ENCODE measurements at regions not wholly inside any gene's neighbourhood (a gene's known extent, or its start where the extent isn't known, plus 50 kb on each side); places are given as distances from the start of the nearest gene placed in this dataset.

DNA sequence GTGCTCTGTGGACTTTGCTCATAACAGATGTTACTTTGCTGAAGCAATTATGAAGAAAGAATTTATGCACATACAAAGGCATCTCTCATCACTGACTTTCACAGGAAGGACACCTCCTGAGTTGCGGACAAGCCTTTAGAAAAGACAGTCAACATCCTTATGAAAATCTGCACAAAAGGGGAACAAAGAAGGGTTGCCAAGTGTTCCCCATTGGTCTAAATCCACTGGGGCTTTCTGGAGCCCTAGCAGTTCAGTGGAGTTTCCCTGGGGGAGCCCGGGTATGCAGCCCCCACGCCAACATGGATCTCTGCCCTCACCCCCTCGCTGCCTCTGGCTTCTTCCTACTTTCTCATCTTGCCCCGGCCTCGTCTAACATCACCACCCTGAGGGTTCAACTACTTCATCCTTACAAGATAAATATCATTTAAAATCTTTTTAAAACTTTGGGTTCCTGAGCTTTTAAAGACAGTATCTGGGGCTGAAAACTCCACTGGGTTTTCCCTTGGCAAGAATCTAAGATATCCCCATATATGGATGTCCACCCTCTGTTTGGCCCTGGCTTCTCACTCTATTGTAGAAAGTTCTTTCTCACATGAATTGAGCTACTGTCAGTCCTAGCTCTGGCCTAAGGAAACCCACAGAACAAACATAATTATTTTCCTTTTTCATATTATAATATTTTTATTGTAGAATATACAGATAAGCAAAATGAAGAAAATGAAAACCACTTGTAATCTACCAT, 207.9 kb upstream of the RGMA start:
- no peak for DNase-seq

DNA sequence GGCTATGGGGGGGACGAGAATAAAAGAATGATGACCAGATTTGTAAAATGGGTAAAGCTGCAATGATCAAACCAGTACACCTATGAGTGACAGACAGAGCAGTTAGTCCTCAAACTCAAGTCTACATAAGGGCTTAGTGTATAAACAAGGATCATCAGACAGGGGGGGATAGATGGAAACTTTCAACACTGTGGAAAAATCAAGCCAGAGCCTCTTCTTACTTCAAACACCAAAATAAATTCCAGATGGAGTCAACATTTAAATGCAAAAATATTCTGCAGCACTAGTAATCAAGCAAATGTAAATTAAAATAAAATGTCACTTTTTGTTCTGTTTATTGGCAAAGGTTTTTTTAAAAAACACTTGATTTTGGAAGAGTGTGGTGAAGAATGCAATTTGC, 205.9 kb upstream of the RGMA start:
- DNase-seq = no peak

DNA sequence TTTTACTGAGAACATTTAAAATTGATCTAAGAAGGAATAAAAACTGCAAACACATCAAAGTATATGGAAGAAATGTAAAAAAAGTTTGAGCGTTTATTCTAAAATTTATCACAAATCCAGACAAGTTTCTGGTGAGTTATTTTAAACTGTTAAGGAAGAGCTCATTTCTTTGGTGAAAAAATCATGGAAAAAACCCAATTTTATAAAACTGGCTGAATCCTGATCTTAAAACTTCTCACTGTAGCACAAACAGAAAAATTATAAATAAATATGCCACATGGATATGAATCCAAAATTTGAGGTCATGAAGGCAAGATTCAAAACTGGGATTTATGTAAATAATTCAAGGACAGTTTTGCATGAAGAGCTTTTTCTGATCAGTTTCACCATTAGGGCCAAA, 205.1 kb upstream of the RGMA start:
- DNase-seq = no peak

DNA sequence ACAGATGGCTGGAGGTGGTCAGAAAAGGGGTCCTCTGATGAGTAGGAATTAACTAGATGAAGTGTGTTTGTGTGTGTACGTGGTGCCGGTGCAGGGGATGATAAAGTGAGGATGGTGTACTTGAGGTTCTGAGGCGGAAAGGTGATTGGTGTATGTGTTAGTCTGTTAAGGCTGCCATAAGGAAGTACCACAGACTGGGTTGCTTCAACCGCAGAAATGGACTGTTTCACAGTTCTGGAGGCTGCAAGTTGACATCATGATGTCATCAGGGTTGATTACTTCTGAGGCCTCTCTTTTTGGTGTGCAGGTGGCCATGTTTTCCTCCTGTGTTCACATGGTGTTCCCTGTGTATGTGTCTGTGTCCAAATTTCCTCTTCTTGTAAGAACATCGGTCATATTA, 202.4 kb upstream of the RGMA start:
- DNase-seq = no peak

DNA sequence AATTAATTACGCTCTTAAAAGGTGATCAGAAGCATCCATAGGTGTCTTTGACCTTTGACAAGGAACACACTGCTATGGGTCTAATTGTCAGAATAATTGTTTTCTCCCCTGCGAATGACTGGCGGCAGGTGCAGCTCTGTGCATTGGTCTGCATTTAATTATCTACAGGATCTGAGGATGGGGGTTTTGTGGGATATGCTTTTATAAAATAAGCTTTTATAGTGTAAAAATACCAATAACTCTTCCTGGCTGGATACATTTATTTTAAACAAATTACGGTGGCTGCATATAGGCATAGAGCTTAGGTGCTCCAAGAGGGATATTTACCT, 201.6 kb upstream of the RGMA start:
- DNase-seq = no peak

DNA sequence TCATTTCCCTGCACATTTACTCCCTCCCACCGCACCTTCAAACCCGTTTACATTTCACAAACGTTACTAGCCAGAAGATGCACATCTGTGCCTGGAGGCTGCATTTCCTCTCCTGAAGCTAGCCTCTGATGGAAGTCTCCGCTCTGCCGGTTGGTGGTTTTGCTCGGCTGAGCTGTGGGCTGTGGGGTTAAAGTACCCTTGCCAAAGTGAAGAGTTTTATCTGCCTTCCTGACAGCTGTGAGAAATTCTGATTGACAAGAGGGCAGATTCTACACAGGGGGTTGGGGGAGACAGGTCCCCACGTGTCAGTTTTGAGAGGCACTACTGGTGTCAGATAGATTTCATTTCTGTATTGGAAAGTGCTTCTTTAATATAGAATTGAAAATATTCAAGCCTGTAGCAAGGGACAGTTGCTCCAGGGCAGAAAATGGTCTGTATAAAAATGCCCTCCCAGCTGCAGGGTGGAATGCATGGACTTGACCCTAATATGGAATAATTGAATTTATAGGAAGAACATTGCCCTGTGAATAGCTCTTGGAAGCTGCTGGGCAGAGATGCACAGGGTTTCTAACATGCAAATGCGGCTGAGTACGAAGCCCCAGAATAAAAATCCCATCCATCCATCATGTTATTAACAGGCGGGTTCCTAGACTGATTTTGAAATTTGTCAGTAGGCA, 201.1 kb upstream of the RGMA start:
- DNase-seq = no peak

DNA sequence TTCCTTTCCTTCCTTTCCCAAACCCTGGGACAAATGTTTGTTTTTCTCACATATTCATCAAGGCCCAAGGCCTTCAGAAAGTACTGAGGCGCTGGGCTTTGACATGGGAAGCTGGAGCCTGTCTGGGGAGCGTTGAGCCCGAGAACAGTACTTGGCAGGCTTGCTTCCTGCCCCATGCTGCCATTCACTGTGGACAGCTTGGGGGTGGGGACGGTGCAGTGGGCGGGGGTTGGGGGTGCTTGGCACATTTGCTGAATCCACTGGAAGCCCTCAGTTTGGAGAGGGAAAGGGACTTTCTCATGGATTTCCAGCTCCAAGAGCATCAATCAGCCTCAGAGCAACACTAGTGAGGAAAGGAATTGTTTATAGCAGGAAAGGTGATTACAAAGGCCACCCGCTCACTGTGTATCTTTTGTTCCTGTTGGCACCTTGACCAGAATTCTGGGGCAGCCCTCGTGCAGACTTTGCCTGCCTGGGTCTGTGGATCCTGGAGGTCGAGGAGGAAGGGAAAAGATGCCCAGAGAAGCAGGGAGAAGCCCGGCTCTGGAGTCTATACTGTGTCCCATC, 199.8 kb upstream of the RGMA start:
- DNase-seq = no peak

DNA sequence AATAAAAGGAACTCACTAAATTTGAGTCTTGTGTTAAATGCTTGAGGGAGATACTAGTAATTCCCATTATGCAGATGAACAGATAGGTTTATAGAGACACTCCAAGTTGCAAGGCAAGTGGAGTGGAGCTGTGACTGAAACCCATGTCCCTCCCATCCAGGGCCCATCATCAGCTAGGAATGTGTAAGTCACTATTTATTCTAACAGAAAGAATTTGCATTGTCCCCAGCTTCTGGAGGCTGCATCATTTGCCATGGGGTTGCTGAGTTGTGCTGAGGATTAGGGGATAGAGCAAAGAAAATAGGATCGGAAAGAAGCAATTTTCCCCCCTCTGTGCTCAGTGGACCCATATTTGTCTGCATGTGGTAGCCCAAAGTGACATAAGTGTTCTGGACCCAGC, 197.4 kb upstream of the RGMA start:
- DNase-seq = no peak

DNA sequence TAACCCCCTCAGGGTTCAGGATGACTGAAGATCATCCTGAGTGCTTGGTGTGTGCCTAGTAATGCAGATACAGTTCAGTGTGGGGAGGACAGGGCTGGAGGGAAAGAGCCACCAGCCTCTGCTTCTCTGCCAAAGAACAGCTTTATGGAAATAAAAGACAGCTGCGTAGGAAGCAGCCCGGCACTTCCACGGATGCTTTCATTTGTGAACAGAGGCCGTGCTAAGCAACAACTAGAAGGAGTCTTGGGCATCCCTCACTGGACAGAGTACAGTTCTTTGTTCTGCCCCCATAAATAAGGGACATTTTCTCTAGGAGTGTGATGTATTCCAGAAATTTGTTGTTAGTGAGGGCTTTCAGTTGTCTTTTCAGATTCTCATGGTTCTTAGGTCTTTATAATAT, 194.8 kb upstream of the RGMA start:
- no peak for DNase-seq

DNA sequence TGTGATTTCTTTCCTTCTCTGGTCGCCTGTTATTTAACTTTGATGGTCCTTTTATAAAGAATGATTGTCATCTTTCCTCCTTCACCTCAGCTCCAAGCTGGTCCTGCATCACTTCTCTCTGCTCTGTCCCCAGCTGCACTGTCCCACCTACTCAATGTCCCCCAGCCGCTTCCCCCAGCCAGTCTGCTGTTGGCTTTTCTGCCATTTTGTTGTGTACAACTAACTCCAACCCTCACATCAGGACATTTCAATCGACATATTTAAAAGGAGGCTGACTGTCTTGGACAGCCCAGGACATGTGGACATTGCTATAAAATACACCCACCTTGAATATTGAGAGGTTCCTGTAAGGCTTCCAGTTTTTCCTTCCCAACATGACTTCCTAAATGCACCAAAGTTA, 193.8 kb upstream of the RGMA start:
- DNase-seq = no peak

DNA sequence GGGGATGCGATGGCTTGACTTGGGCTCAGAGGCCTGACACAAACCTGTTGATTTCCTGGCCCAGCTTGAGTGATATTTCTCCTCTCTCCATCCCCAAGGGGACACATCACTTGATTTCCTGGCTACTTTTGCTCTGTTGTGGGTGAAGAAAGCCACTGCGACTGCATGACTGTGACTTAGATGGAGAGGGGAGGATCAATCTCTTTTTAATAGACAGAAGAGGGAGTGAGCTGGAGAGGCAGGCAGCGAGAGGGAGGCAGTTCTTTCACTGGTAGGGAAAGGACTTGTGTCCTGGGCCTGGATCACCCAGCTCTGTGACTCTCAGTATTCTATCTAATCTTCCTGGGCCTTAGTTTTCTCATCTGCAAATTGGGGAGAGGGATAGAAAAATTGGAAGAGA, 189.8 kb upstream of the RGMA start:
- DNase-seq = no peak

DNA sequence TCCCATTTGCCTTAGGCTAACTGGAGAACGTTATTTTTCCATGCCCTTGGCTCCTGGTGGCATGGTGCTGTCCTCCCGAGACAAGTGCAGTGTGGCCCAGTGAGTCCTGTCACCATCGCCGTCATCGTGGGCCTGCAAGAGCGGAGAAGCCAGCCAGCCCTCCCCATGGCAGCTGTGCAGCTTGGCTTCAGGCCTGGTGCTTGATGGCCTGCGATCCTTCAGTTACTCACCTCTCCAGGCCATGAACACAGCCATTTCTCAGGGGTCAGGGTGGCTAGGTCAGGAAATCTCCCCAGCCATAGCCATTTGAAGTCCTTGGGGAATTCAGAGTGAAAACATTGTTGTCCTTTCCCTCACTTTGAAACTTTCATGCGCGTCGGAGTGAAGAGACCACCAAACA, 189.0 kb upstream of the RGMA start:
- no peak for DNase-seq

DNA sequence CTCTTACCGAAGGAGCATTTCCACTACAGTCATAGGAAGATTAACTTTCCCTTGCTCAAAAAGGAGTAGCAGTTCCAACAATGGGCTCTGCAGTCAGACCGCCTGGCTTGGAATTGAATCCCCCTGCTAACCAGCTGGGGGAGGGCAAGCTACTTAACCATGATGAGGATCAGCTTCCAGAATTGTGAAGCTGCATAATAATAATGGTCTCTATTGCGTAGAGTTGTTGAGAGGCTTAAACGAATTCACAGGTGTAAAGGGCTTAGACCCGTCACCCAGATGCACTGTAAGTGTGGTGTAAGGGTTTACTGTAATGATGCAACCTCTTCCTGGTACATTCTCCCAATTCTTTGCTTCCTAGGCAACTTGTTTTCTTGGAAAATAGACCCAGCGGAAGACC, 185.2 kb upstream of the RGMA start:
- no peak for DNase-seq

DNA sequence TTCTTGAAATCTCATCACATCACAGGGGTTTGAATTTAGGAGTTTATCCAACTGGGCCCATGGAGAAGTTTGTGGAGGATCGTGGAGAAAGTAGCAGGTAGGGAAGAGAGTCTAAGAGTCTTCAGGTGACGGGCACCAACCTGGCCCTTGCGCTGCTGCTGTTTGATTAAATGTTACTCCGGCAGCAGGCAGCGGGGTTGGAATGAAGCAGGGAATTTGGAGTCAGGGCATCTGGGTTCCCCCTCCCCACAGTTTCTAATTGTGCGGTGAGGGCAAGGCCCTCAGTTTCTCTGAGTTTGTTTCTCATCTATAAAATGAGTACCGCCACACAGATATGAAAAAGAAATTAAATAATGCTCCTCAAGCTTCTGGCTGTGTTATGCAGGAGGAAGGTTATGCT, 182.9 kb upstream of the RGMA start:
- no peak for DNase-seq

DNA sequence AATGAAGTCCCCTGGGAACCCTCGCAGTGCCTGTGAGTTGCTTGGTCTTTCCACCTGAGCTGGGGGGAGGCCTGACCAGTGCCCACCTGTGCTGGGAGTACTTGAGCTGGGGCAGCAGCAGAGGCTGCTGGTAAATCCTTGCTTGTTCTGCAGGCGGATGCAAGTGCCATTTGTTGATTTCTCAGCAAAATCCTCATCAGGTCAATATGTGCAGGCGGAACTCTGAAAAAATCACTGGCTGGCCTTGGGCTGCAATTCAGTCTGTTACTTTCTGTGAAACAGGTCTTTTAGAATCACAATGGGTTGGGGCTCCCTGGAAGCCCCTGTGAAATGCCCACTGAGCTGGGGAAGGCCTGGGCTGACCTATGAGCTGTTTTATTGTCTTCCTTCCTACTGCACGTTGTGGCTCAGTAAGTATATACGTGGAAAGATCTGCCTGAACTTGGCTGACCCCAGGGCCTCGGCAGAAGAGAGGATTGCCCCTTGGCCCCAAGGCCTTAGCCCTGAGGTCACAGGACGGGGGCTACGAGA, 182.0 kb upstream of the RGMA start:
- no peak for DNase-seq

DNA sequence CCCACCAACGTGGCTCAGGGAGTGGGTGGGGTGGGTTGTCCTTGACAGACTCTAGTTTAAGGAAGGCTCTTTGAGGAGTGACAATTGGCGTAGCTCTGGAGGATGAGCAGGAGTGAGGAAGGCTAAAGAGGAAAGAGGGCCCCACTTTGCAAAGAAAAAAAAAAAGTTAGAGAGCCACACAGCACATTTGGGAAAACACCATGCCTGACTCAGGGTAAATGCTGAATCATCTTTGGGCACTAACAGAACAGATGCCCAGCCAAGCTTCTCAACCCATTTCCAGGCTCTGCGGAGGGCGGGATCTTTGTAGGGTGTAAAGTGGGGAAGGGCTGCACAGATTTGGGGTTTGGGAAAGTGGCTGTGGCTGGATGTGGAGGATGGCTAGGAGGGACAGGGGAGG, 179.1 kb upstream of the RGMA start:
- DNase-seq = no peak

DNA sequence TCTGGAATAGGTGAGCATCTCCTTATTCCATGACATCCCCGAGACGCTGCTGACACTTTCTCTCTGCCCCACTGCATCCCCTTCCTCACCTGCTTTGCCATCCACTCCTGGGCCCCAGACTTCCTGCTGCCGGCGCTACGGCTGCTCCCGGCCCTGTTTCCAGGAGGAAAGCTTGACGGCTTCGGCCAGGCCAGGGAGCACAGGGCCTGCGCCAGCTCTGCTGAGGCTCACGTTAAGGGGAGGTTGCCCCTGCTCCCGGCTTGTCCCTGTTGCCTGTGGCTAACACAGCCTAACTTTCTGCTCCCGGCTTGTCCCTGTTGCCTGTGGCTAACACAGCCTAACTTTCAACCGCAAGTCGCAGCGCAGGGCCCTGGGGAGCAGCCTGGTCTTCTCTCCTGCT, 177.3 kb upstream of the RGMA start:
- DNase-seq = no peak

DNA sequence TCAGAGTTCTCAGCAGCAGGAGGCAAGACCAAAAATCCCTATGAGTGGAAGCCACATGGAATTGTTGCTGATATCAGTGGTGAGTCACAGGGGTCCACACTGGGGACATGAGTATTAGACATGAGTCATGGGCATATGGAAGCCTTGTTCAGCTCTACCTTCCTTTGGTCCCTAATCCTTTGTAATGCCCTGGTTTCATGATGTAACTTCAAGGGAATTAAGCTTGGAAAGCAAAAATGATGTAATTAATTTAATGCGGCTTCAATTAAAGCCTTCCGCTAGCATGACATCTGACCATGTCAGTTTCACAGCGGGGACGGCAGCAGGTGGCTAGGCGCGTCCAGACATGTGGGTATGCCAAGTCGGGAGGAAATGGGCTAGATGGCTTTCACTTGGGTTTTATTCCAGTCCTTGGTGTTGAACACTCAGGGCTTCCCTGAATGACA, 176.1 kb upstream of the RGMA start:
- DNase-seq = no peak

DNA sequence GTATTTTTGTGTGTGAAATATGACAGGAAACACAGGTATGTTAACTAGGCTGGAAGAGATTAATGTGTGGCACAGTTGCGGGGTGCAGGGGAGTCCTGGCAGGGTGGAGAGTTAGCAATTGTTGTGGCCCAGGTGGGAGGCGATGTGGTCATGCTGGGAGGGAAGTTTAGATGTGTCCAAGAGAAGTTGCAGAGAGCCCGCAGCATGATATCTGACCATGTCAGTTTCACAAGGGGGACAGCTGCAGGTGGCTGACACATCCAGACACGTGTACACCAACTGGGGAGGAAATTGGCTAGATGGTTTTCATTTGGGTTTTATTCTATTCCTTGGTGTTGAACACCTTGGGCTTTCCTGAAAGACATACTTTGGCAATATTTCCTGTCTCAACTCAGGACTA, 172.8 kb upstream of the RGMA start:
- DNase-seq = no peak

DNA sequence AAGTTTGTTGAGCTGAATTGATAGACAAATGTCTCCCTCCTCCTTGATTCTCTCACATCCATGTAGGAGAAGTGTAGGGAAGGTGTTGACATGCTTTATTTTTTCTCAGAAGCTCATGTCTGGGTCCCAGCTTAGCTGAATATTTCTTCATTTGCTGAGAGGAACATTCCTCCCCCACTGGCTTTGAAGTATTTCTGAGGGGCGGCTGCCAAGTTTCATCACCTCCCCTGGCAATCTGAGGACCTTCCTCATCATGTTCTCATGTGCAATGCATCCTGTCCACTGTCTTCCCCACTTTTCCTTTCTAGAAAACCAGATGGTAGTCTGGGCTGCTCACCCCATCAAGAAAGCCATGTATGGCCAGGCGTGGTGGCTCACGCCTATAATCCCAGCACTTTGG, 168.9 kb upstream of the RGMA start:
- DNase-seq = no peak

DNA sequence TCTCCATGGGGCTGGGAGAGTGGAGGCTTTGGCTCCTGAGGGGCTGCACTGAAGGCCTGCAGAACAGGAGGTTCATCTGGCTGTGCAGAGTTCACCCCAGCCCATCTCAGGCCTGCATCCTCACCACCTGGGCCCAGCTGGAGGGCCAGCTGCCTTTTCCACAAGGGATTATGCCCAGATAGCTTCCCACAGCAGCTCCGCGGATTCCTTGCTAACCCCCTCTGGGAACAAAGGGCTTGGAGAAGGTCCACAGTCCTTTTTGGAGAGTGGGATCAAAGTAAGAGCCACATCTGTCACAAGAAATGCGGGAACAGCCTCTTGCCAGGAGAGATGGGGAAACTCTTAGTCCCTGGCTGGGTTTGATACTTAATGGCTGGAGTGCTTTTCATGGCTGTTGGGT, 164.7 kb upstream of the RGMA start:
- no peak for DNase-seq

DNA sequence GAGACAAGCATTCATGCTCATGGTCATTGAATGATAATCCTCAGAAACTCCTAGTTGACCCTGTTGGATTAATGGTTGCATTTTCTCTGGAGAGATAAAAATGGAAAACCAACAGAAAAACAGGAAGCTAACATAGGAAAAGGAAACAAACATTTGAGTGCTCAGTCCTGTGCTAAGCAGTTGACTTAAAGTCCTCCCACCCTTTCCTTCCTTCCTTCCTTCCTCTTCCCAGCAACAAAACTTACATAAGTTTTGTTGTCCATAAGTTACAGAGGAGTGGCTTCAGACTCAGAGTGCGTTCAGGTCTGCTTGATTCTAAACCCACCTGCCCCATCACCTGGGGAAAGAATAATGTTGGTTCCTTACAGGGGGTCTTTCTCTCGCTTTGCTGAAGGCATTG, 163.8 kb upstream of the RGMA start:
- no peak for DNase-seq

DNA sequence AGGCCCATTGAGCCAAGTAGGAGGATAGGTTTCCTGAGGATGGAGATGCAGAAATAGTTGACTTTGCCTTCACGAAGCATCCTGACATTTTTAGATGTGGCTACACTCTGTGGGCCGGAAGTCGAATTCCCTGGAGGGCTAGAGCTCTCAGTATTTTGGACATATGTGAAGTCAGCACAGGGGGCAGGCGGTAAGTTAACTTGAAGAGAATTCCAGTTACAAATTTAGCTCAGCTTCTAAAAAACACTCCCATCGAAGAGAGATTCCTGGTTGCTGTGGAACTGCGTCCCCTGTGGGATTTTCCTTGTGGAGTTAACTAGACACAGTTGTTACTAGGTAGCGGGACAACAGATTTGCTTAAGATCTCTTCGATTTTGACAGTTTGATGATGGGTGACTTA, 161.9 kb upstream of the RGMA start:
- DNase-seq = no peak

DNA sequence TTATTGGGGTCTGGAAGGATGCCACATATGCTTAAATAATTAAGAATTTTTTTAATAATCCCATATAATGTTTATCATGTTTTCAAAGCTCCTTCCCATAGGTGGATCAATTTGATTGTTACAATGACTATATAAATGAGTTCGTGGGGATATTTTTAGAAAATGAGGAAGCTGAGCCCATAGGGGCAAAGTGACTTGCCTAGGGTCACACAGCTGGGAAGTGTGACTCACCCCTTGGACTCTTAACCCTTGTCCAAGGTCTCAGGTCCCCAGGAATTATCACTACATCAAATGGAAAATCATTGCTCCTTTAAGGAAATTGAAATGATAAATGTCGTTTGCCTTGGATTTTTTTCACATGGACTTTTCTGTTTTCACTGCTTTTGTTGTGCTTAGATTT, 161.2 kb upstream of the RGMA start:
- no peak for DNase-seq

DNA sequence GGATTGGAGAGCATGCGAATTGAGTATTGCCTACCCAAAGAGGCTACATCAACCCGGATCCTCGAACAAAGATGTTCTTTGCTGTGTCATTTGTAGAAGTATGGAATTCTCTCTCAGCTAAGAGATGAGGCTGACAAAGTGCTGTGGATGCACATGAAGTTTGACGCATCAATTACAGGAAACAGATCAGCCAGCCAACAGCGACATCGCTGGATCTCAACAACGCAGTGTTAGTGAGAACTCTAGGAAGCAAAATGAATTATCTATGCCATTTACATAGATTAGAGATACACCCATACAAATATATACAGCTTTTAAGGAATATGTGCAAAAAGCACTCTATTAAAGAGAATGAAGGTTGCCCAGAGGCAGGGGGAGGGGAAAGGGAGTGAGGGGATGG, 160.6 kb upstream of the RGMA start:
- no peak for DNase-seq

Data from activated CD8-positive, alpha-beta memory T cell treated with anti-CD3 and anti-CD28 coated beads, Interleukin-2, amount 50 U/mL, for 4 hours (primary cell).